ENCODE measurements at regions not wholly inside any gene's neighbourhood (a gene's known extent, or its start where the extent isn't known, plus 50 kb on each side); places are given as distances from the start of the nearest gene placed in this dataset.
A peak's percentile ranks its signal among the peaks of the same experiment; 100 is the strongest.
"Not testable (repeated sequence)": the region's sequence is repeated elsewhere in the genome, so short reads cannot be mapped to it uniquely, and the experiment has no call there.

DNA sequence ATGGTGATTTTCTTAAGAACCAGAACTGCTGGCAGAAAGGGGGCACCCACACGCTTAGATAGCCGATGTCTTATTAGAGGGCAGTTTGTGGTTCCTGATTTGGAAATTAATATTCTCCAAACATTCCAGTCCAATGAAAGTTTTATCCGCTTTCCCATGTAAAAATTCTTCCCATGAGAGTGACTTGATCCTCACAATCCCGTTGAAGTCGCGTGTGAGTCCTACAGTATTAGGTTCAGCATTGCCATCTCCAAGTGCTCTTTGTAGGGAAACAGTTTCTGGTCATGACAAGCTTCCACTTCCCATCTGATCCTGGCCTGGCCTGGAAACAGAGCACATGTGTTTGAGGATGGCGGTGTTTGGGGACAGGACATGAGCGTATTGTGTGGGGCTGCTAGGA is 176.9 kb downstream of the ADRA2C start:
- H3K4me3 Mint-ChIP-seq; H3K36me3 Mint-ChIP-seq (ENCODE audit: low read depth); H3K9me3 Mint-ChIP-seq; DNase-seq; H3K27ac Mint-ChIP-seq; intact Hi-C loops (cut with micrococcal nuclease); H3K27me3 Mint-ChIP-seq; H3K4me1 Mint-ChIP-seq: not testable (repeated sequence)

DNA sequence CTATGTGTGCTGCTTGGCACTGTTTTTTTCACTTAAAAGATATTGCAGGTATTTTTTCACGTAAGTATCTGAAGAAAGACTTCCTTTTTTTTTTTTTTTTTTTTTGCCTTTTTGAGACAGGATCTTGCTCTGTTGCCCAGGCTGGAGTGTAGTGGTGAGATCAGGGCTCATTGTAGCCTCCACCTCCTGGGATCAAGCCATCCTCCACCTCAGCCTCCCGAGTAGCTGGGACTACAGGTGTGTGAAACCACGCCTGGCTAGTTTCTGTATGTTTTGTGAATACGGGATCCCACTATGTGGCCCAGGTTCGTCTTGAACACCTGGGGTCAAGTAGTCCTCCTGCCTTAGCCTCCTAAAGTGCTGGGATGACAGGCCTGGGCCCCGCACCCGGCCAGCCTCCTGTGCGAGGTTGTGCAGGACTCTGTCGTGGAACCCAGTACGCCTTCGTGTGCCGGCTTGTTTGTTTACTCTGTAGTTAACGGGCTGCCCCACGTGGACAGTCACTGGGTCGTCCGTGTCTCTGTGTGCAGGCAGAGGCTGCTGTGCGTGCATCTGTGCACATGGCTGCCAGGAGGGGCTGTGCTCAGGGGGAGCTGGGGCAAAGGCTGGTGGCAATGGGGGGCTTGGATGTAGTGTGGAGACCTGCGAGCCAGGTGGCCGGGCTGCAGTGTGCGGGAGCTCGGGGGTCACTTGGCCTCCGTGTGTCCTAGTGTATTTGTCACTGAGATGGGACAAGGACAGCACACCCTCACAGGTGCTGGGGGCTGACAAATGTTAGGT is 179.5 kb downstream of the ADRA2C start:
- intact Hi-C loops (cut with micrococcal nuclease), result no loop called here
- no peak for DNase-seq
- H3K36me3 Mint-ChIP-seq (ENCODE audit: low read depth), result no peaks in the 10 kb centered on the region
- H3K9me3 Mint-ChIP-seq, result no peaks in the 10 kb centered on the region
- H3K27ac Mint-ChIP-seq, result no peak overlapping the region
- no peak overlapping the region for H3K4me3 Mint-ChIP-seq
- peaks cover 2% of the 10 kb centered on the region for H3K4me1 Mint-ChIP-seq
- H3K27me3 Mint-ChIP-seq, result peaks cover 2% of the 10 kb centered on the region

DNA sequence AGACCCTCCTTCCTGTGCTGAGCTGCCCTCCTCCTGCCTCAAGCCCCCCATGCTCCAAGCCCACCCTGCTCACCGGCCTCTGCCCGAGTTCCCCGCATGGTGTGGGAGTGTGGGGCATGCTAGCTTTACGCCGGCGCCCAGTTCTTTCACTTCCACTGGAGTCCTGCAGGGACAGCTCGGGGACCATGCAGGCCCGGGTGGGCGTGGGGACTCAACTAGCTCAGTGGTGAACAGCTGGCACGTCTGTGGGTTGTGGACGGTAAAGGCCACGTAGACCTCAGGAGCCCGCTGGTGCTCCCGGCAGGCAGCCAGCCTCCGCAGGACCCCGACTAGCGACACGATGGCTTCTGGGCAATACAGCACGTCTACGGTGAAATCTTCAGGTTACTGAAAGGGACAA is 180.4 kb downstream of the ADRA2C start:
- H3K27me3 Mint-ChIP-seq; intact Hi-C loops (cut with micrococcal nuclease); H3K27ac Mint-ChIP-seq; H3K4me1 Mint-ChIP-seq; H3K36me3 Mint-ChIP-seq (ENCODE audit: low read depth); DNase-seq; H3K4me3 Mint-ChIP-seq; H3K9me3 Mint-ChIP-seq: not testable (repeated sequence)

DNA sequence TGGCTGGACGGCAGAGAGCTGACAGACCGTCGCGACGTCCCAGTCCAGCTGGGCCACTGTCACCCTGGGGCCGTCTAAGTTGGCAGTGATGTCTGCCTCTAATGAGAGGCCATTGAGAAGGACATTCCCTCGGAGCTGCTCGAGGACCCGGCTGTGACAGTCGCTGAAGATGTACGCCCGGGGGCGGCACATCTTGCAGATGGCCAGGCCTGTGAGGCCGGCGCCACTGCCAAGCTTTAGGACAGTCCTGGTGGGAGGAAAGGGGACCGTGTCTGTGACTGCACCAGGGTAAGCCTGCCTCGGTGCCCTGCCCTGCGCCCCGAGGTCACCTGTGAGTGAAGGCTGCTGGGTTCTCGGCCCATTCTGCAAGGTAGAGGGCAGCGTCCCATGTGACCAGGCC is 181.6 kb downstream of the ADRA2C start:
- intact Hi-C loops (cut with micrococcal nuclease); H3K4me3 Mint-ChIP-seq; H3K27me3 Mint-ChIP-seq; H3K4me1 Mint-ChIP-seq; DNase-seq; H3K36me3 Mint-ChIP-seq (ENCODE audit: low read depth); H3K27ac Mint-ChIP-seq; H3K9me3 Mint-ChIP-seq: not testable (repeated sequence)

DNA sequence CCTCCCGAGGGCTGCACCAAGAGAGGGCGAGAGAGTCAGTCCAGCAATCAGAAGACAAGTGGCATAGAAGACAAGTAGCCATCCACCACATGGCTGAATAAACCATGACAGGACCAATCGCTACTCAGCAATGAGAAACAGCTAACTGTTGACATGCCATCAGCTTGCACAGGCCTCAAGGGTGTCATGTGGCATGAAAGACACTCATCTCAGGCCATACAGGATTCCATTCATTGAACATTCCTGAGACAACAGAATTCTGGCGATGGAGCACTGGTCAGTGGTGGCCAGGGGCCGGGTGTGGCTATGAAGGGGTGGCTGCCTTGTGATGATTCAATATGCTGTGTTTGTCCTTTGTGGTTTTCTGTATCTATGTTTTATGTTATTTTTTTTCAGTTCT is 182.0 kb downstream of the ADRA2C start:
- DNase-seq; intact Hi-C loops (cut with micrococcal nuclease); H3K36me3 Mint-ChIP-seq (ENCODE audit: low read depth); H3K27me3 Mint-ChIP-seq; H3K4me1 Mint-ChIP-seq; H3K4me3 Mint-ChIP-seq; H3K9me3 Mint-ChIP-seq; H3K27ac Mint-ChIP-seq: not testable (repeated sequence)

DNA sequence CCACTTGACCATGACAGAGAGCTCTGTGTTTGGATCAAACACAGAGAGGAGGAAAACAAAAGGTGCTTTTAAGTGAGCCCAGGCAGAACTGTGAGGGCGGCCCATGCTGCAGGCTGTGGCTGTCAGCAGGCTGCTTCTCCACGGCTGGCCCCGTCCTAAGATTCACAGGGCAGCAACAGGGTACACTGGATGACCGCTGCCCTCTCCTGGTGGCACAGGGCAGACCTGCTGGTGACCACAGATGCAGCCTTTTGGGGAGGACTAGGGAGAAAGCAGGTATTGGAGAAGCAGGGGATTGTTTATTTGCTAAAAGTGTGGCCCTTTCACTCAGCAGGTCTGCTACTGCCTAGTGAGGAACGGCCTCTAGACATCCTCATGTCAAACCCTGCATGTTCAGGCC is 183.7 kb downstream of the ADRA2C start:
- H3K27me3 Mint-ChIP-seq; H3K9me3 Mint-ChIP-seq; H3K4me3 Mint-ChIP-seq; H3K27ac Mint-ChIP-seq; intact Hi-C loops (cut with micrococcal nuclease); H3K36me3 Mint-ChIP-seq (ENCODE audit: low read depth): not testable (repeated sequence)
- peak; percentile 69 for DNase-seq
- peaks cover 13% of the 10 kb centered on the region for H3K4me1 Mint-ChIP-seq

DNA sequence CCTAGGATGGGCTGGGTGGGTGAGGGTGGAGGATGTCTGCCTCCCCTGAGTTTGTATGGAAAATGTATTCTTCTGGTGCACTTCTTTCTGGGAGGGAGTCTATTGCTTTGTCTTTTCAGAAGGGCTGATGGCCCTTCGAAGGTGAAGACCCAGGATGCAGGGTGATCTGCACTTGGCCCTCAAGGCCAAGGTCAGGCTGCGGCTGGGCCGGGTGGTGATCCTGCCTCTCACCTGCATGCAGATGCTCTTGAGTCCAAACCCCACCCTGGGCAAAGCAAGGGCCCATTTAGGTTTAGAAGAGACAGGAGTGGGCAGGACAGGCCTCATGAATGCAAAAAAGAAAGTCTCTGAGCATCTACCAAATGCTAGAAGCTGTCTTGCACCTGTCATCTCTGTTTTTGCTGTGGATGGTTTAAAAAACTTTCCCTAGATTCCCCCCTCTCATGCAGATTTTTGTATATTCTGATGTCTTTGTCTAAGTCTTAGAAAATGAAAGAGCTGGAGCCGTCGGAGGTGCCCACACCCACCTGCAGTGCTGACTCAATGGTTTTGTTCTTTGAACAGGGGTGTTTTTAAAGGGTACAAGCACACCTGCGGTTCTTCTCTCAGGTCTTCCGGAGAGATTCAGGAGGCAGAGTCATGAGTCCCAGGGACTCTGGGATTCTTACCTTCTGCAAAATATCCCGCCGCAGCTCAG is 186.4 kb downstream of the ADRA2C start:
- H3K36me3 Mint-ChIP-seq (ENCODE audit: low read depth); H3K27ac Mint-ChIP-seq; intact Hi-C loops (cut with micrococcal nuclease): not testable (repeated sequence)

DNA sequence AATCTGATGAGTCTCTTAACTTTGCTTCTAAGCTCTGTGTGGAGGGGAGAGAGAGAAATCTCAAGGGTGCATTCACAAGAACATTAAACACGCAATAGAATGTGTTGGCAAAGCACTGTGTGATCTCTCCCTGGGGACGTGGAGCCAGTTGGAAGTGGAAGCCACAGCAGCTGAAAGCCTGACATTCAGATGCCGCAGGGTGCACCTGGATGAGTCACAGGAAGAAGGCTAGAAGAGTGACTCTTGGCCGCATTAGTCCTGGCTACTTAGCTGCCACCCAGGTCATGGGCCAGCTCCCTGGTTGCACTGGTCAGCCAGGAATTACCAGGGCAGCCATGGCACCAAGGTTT is 186.9 kb downstream of the ADRA2C start:
- DNase-seq; H3K27me3 Mint-ChIP-seq; intact Hi-C loops (cut with micrococcal nuclease); H3K27ac Mint-ChIP-seq; H3K4me3 Mint-ChIP-seq; H3K36me3 Mint-ChIP-seq (ENCODE audit: low read depth); H3K9me3 Mint-ChIP-seq: not testable (repeated sequence)
- peaks cover 17% of the 10 kb centered on the region for H3K4me1 Mint-ChIP-seq

More for the DNA sequence above, 186.4 kb downstream of the ADRA2C start:
- not testable (repeated sequence) for DNase-seq, H3K27me3 Mint-ChIP-seq, H3K4me3 Mint-ChIP-seq, H3K9me3 Mint-ChIP-seq
- H3K4me1 Mint-ChIP-seq, result peaks cover 17% of the 10 kb centered on the region

DNA sequence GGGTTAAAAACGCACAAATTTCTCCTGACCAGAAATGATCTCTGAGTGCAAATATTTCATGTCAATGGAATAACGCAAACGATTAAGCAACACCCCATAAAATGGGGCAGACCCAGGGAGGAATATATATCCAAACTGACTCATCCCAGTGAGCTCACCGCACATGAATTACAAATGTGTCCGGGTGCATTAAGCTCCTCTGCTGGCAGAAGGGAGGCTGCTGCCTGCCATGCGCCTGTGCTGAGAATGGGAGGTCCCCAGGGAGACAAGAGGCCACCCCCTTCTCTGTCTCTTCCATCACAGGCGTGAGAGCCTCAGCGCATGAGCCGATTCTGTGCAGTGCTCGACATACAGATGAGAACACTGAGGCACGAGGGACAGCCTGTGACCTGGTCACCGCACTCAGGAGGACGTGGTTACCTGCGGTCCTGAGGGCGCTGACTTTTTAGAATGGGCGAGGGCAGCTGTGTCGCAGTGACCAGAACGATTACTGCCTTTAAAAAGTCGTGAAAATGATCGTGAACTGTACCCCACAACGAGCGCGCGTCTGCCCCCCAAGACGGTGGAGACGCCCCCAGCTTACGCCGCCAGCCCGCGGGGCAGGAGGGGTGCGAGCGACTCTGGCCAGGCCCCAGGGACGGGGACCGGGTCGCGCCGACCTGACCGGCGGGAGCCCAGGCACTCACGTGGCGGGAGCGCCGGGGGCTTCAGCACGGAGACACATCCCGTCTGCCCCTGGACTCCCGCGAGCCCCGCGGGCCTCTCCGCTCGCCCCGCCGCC is 188.5 kb downstream of the ADRA2C start:
- not testable (repeated sequence) for H3K9me3 Mint-ChIP-seq; H3K27me3 Mint-ChIP-seq; H3K36me3 Mint-ChIP-seq (ENCODE audit: low read depth)
- DNase-seq, result peak; percentile 87
- H3K27ac Mint-ChIP-seq, result peak overlapping the region; percentile 96
- intact Hi-C loops (cut with micrococcal nuclease), result loop anchor here (1.0 to 5.0 kb wide), 2 partner anchors 294 to 752 kb away; partner anchors contain the start of gene TMEM128
- peaks cover 17% of the 10 kb centered on the region for H3K4me1 Mint-ChIP-seq
- H3K4me3 Mint-ChIP-seq, result peak overlapping the region; percentile 90

DNA sequence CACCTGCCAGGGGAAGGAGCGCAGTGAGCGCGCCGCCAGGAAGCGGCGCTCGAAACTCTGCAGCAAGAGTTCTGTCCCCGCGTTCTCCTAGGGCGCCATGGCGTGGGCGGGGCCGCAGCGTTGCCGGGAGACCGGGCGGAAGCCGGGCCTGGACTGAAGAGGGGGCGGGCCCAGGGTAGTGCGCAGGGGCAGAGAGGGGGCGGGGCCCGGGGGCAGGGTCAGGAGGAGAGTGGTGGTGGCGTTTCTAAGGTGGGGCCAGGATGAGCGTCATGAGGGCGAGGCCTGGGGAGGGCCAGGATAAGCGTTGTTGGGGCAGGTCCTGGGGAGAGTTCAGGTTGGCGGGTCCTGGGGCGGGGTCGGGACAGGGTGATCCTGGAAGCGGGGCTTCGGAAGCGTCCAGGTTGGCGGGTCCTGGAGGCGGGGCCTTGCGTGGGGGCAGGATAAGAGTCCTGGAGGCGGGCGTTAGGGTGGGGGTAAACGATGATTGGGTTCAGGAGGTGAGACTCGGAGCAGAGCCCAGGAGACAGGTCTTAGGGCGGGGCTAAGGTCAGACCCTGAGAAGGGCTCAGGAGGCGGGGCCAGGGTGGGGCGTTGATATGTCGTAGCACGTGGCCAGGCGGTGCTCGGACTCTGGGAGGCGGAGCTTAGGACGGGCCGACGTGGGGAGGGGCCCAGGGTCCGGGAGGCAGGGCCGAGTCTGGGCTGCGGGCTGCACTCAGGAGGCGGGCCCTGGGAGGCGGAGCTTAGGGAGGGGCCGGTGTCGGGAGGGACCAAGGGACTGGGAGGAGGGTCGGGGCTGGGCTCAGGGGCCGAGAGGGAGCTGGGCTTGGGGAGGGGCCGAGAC is 189.4 kb downstream of the ADRA2C start:
- peak; percentile 99 for DNase-seq
- intact Hi-C loops (cut with micrococcal nuclease), result loop anchor here (1.0 to 5.0 kb wide), 2 partner anchors 293 to 753 kb away; partner anchors contain the start of gene TMEM128
- peak overlapping the region; percentile 90 for H3K4me3 Mint-ChIP-seq
- H3K27me3 Mint-ChIP-seq; H3K36me3 Mint-ChIP-seq (ENCODE audit: low read depth); H3K9me3 Mint-ChIP-seq: not testable (repeated sequence)
- H3K4me1 Mint-ChIP-seq, result peaks cover 17% of the 10 kb centered on the region
- peak overlapping the region; percentile 90 for H3K27ac Mint-ChIP-seq

DNA sequence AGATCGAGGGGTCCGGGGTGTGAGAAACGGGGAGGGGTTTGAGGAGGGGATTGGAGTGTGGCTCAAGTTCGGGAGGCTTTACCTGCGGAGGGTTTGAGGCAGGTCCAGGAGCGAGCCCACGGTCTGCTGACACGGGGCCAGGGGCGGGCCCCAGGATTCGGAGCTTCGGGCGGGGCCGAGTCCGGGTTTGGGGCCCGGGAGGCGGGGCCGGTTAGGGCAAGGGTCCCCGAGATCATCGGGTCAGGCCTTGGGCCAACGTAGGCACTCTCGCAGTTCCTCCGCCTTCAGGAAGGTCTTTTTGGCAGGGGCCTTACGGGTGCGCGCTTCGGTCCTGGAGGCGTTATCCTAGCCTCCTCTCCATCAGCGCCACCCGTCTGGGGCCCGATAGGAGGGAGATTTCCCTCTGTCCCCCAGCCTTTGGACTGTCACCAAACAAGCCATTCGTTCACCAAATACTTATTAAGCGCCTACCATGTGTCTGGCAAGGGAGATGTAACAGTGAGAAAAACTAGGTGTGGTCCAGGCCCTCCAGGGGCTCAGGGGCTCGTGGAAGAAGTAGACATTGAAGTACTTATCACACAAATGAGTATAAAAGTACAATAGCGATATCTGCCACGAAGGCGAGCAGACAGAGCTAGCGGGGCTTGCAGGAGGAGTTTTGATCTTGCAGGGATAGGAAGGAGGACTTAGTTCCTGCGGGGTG is 190.1 kb downstream of the ADRA2C start:
- DNase-seq; H3K27me3 Mint-ChIP-seq; H3K36me3 Mint-ChIP-seq (ENCODE audit: low read depth): not testable (repeated sequence)

DNA sequence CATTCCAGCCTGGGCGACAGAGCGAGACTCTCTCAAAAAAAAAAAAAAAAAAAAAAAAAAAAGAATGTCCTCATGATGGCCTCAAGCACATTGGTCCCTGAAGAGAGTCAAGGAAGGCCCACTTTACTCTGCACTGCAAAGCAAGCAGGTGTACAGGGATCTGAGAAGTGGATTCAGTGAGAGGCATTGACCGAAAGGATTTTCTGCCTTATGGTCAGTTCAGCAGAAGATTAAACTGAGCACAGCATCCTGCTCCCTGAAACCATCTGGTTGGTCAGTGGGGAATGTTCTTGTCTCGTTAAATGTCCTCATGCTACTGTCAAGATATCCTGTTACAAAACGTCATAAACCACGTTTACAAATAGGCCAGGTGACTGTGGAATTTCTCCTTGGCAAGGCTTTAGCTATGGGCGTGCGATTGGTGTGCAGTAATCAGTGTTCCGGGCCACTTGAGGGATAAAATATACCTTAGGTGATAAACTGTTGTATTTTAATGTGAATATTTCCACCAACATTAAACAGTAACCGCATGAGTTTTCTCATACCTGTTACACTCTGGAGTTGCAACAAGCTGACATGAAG is 195.0 kb downstream of the ADRA2C start:
- H3K4me1 Mint-ChIP-seq; intact Hi-C loops (cut with micrococcal nuclease); H3K27me3 Mint-ChIP-seq; H3K36me3 Mint-ChIP-seq (ENCODE audit: low read depth); H3K27ac Mint-ChIP-seq; DNase-seq; H3K9me3 Mint-ChIP-seq; H3K4me3 Mint-ChIP-seq: not testable (repeated sequence)

More for the DNA sequence above, 190.1 kb downstream of the ADRA2C start:
- intact Hi-C loops (cut with micrococcal nuclease), result loop anchor here (5.0 kb wide), 1 partner anchor 754 kb away; no protein-coding TSS in a partner anchor
- peaks cover 17% of the 10 kb centered on the region for H3K4me1 Mint-ChIP-seq
- H3K27ac Mint-ChIP-seq, result peak overlapping the region; percentile 90
- peak overlapping the region; percentile 90 for H3K4me3 Mint-ChIP-seq
- H3K9me3 Mint-ChIP-seq, result not testable (repeated sequence)
